HEK293T (cell line): ENCODE measurements at regions not wholly inside any gene's neighbourhood (a gene's known extent, or its start where the extent isn't known, plus 50 kb on each side); places are given as distances from the start of the nearest gene placed in this dataset.
"Not testable (repeated sequence)": the region's sequence is repeated elsewhere in the genome, so short reads cannot be mapped to it uniquely, and the experiment has no call there.

ENCODE experiments used
- CTCF ChIA-PET: fragments of 350-600 bp; formaldehyde crosslinking; extraction: SDS; loops from one replicate; lab custom pipeline; 2021; ENCODE audit warnings: antibody characterized with exemption, inconsistent platforms; lab: Yijun Ruan, JAX
- POLR2A ChIA-PET: fragments of 350-600 bp; formaldehyde crosslinking; extraction: SDS; loops from one replicate; lab custom pipeline; 2020; ENCODE audit warnings: antibody characterized with exemption, inconsistent platforms; lab: Yijun Ruan, JAX
- DNase-seq: peaks from one replicate; pipeline ENCODE4 v3.0.0; 2012; ENCODE audit warnings: mixed read lengths; ENCODE audit errors: extremely low spot score
- ARNT ChIP-seq: fragments of 450-650 bp; IDR thresholded peaks from 2 replicates; pipeline ENCODE4 v1.6.1; 2017; ENCODE audit warnings: mild to moderate bottlenecking
- BHLHE40 ChIP-seq: fragments of 450-650 bp; IDR thresholded peaks from 2 replicates; pipeline ENCODE4 v1.6.1; 2016; ENCODE audit warnings: mild to moderate bottlenecking, moderate library complexity, borderline replicate concordance
- CTBP1 ChIP-seq: fragments of 450-650 bp; IDR thresholded peaks from 2 replicates; pipeline ENCODE4 v1.6.1; 2016; ENCODE audit warnings: borderline replicate concordance
- ELF4 ChIP-seq: fragments of 450-650 bp; IDR thresholded peaks from 2 replicates; pipeline ENCODE4 v1.6.1; 2017; ENCODE audit warnings: antibody characterized with exemption
- FOXA1 ChIP-seq: fragments of 450-650 bp; IDR thresholded peaks from 2 replicates; pipeline ENCODE4 v1.6.1; 2016; ENCODE audit warnings: mild to moderate bottlenecking
- FOXK2 ChIP-seq: fragments of 450-650 bp; IDR thresholded peaks from 2 replicates; pipeline ENCODE4 v1.6.1; 2016; ENCODE audit warnings: mild to moderate bottlenecking
- FOXM1 ChIP-seq: fragments of 450-650 bp; IDR thresholded peaks from 2 replicates; pipeline ENCODE4 v1.6.1; 2017; ENCODE audit warnings: mild to moderate bottlenecking, borderline replicate concordance
- HDGF ChIP-seq: fragments of 450-650 bp; IDR thresholded peaks from 2 replicates; pipeline ENCODE4 v1.6.1; 2017; ENCODE audit warnings: antibody characterized with exemption, borderline replicate concordance
- L3MBTL2 ChIP-seq: fragments of 450-650 bp; conservative IDR thresholded peaks from 2 replicates; pipeline ENCODE4 v1.6.1; 2016; ENCODE audit warnings: mild to moderate bottlenecking
- LEF1 ChIP-seq: fragments of 450-650 bp; IDR thresholded peaks from 2 replicates; pipeline ENCODE4 v1.6.1; 2017; ENCODE audit warnings: mild to moderate bottlenecking, borderline replicate concordance
- NFRKB ChIP-seq: fragments of 450-650 bp; IDR thresholded peaks from 2 replicates; pipeline ENCODE4 v1.6.1; 2016; ENCODE audit warnings: mild to moderate bottlenecking, moderate library complexity
- SP1 ChIP-seq: fragments of 450-650 bp; IDR thresholded peaks from 2 replicates; pipeline ENCODE4 v1.6.1; 2017
- SUZ12 ChIP-seq: fragments of 450-650 bp; IDR thresholded peaks from 2 replicates; pipeline ENCODE4 v1.6.1; 2016; ENCODE audit warnings: mild to moderate bottlenecking
- TARDBP ChIP-seq: fragments of 450-650 bp; IDR thresholded peaks from 2 replicates; pipeline ENCODE4 v1.6.1; 2016
- ZNF384 ChIP-seq: fragments of 450-650 bp; IDR thresholded peaks from 2 replicates; pipeline ENCODE4 v1.6.1; 2016
- TF ChIP-seq, protein P1 (sequence below): fragments of 450-650 bp; IDR thresholded peaks from 2 replicates; pipeline ENCODE4 v1.6.1; 2016

DNA sequence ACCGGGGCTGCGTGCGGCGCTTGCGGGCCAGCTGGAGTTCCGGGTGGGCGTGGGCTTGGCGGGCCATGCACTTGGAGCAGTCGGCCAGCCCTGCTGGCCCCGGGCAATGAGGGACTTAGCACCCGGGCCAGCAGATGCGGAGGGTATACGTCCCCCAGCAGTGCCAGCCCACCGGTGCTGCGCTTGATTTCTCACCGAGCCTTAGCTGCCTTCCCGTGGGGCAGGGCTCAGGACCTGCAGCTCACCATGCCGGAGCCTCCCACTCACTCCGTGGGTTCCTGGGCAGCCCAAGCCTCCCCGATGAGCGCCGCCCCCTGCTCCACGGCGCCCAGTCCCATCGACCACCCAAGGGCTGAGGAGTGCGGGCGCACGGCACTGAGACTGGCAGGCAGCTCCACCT lies 51.4 kb upstream of the INPP4B start:
- CTCF ChIA-PET = interaction anchor here (0.6 kb wide), 1 partner anchor 362 kb away, joined by 3 read pairs; no protein-coding TSS in a partner anchor
- DNase-seq, POLR2A ChIA-PET: not testable (repeated sequence)

GRCh38 chr4:142900622-142901021 lies 54.5 kb upstream of the INPP4B start:
- TF ChIP-seq L3MBTL2 (no peak), CTBP1 (no peak), FOXA1 (no peak), TARDBP (no peak), BHLHE40 (no peak), LEF1 (no peak), ZNF384 (no peak), FOXK2 (no peak)
- TF ChIP-seq, protein P1, sequence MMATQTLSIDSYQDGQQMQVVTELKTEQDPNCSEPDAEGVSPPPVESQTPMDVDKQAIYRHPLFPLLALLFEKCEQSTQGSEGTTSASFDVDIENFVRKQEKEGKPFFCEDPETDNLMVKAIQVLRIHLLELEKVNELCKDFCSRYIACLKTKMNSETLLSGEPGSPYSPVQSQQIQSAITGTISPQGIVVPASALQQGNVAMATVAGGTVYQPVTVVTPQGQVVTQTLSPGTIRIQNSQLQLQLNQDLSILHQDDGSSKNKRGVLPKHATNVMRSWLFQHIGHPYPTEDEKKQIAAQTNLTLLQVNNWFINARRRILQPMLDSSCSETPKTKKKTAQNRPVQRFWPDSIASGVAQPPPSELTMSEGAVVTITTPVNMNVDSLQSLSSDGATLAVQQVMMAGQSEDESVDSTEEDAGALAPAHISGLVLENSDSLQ = no peak
- CTCF ChIA-PET = no interaction called here
- DNase-seq = no peak
- POLR2A ChIA-PET = no interaction called here

DNA sequence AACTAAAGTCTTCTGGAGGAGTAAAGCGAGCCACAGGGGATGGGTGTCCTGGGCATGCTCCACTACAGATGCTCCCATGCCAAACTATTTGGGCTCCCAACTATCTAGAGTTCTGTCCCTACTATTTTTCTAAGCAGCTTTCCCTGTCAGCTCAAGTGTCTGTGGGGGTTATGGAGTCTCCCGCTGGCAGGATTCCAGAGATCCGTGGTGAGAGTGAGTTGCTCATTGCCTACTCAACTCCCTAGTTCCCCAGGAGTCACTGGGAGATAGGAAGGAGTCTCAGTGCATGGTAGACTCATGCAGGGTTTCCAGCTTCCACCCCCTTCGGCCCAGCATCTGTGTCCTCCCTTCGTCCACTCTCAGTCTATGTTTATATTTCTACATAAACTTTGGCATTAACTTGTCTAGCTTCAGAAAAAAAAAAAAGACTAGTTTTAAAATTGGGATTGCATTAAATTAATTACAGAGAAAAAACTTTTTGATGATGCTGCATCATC lies 55.1 kb upstream of the INPP4B start:
- no peak for DNase-seq
- POLR2A ChIA-PET = no interaction called here
- no peak for TF ChIP-seq HDGF
- TF ChIP-seq ELF4 = no peak
- no peak for TF ChIP-seq NFRKB
- no peak for TF ChIP-seq CTBP1
- TF ChIP-seq ZNF384 = no peak
- TF ChIP-seq SP1 = no peak
- no peak for TF ChIP-seq BHLHE40
- TF ChIP-seq TARDBP = no peak
- no peak for TF ChIP-seq FOXM1
- TF ChIP-seq, protein P1 = no peak
- no peak for TF ChIP-seq FOXA1
- no peak for TF ChIP-seq SUZ12
- TF ChIP-seq FOXK2 = no peak
- TF ChIP-seq LEF1 = no peak
- no peak for TF ChIP-seq L3MBTL2
- no peak for TF ChIP-seq ARNT
- CTCF ChIA-PET = interaction anchor here (0.6 kb wide), 1 partner anchor 668 kb away, joined by 3 read pairs; no protein-coding TSS in a partner anchor

DNA sequence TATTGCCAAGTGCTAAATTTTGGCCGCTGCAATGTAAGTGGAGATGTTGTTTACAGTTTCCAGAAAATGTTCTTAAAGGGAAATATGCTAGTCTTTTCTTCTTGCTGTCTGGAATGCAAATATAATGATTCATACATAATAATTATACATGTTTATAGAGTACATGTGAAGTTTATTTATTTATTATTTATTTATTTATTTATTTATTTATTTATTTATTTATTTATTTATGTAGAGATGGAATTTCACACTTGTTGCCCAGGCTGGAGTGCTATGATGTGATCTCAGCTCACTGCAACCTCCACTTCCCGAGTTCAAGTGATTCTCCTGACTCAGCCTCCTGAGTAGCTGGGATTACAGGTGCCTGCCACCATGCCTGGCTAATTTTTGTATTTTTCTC lies 57.5 kb upstream of the INPP4B start:
- CTCF ChIA-PET = not testable (repeated sequence)

DNA sequence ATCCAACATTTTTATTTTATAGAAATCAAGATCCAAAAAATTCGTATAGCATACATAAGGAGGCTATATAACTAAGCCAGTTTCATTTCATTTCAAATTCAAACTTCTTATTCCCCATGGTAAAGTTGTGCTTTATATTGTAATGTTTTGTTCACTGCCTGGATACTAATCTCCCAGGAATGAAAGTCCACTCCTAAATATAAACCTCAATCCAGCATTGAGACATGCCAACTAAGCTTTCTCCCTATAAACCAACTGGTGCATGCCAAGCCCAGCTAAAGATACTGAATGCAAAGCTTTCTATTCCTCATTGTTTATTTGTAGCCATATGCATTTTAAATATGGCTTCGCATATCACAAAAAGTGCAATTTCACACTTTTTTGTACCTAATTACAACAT lies 63.8 kb upstream of the INPP4B start:
- ChIA-PET CTCF (interaction anchor here (1.0 kb wide), 1 partner anchor 266 kb away, joined by 3 read pairs; no protein-coding TSS in a partner anchor), POLR2A (no interaction called here)
- TF ChIP-seq HDGF (no peak), FOXA1 (no peak), FOXM1 (no peak), FOXK2 (no peak), ZNF384 (no peak), SUZ12 (no peak), CTBP1 (no peak), LEF1 (no peak), ELF4 (no peak)
- no peak for DNase-seq

More for the DNA sequence above, 57.5 kb upstream of the INPP4B start:
- DNase-seq, POLR2A ChIA-PET: not testable (repeated sequence)

- no peak for DNase-seq
- POLR2A ChIA-PET = no interaction called here
- CTCF ChIA-PET = no interaction called here
- TF ChIP-seq ARNT = no peak
- TF ChIP-seq FOXM1 = no peak
- no peak for TF ChIP-seq NFRKB
- TF ChIP-seq SP1 = no peak
- no peak for TF ChIP-seq TARDBP
- TF ChIP-seq BHLHE40 = no peak
- no peak for TF ChIP-seq CTBP1
- no peak for TF ChIP-seq HDGF
- no peak for TF ChIP-seq SUZ12
- no peak for TF ChIP-seq ELF4
- no peak for TF ChIP-seq L3MBTL2
- no peak for TF ChIP-seq FOXA1
Measured at GRCh38 chr4:142913034-142913433, 66.9 kb upstream of the INPP4B start.

GRCh38 chr4:142913461-142914030 lies 67.4 kb upstream of the INPP4B start:
- no peak for DNase-seq
- POLR2A ChIA-PET = no interaction called here
- CTCF ChIA-PET = no interaction called here
- TF ChIP-seq ARNT = no peak
- TF ChIP-seq TARDBP = no peak
- TF ChIP-seq FOXM1 = no peak
- TF ChIP-seq HDGF = no peak
- no peak for TF ChIP-seq FOXK2
- TF ChIP-seq BHLHE40 = no peak
- TF ChIP-seq LEF1 = no peak
- TF ChIP-seq, protein P1 = no peak
- no peak for TF ChIP-seq SP1
